ENCODE measurements at regions not wholly inside any gene's neighbourhood (a gene's known extent, or its start where the extent isn't known, plus 50 kb on each side); places are given as distances from the start of the nearest gene placed in this dataset.

- TF ChIP-seq ZFP69B (tag by site-specific recombination; IDR thresholded peaks at IDR 0.05), result no peak
- TF ChIP-seq ZNF704 (tag by site-specific recombination; IDR thresholded peaks at IDR 0.05), result no peak
- no peak for TF ChIP-seq REST (tag by site-specific recombination; IDR thresholded peaks at IDR 0.05)
- no peak for TF ChIP-seq ZNF830 (tag by site-specific recombination; IDR thresholded peaks at IDR 0.05; ENCODE audit: low read depth)
- no peak for TF ChIP-seq SCRT2 (tag by site-specific recombination; IDR thresholded peaks at IDR 0.05)
- TF ChIP-seq KLF16 (tag by site-specific recombination; IDR thresholded peaks at IDR 0.05), result no peak
- no peak for TF ChIP-seq PRDM4 (tag by site-specific recombination; IDR thresholded peaks at IDR 0.05)
Observed at GRCh38 chr13:22861958-22862466, 318.8 kb upstream of the SGCG start (continued).

GRCh38 chr13:22862478-22862877 is 318.3 kb upstream of the SGCG start:
- POLR2A ChIA-PET, result no interaction called here
- CTCF ChIA-PET, result no interaction called here
- TF ChIP-seq TRIM28 (IDR thresholded peaks at IDR 0.05; ENCODE audit: borderline replicate concordance, low read length), result no peak
- Histone ChIP-seq H3K27ac (ENCODE audit: extremely low read depth, low read depth, low read length) (no peak overlapping the region), H3K4me3 (ENCODE audit: low read depth, low read length) (no peak overlapping the region), H3K4me1 (ENCODE audit: control insufficient read depth, insufficient read depth, low read length) (no peaks in the 10 kb centered on the region), H3K9me3 (ENCODE audit: control insufficient read depth, insufficient read depth, low read depth, low read length) (no peaks in the 10 kb centered on the region), H3K36me3 (ENCODE audit: control insufficient read depth in 2 of 2, insufficient read depth in 1 of 2, low read length in 2 of 2) (no peaks in the 10 kb centered on the region)

GRCh38 chr13:22866221-22866620 is 314.6 kb upstream of the SGCG start:
- CTCF ChIA-PET, result interaction anchor here (0.6 kb wide), 1 partner anchor 24 kb away, joined by 3 read pairs; no protein-coding TSS in a partner anchor
- TF ChIP-seq MEIS1 (CRISPR knock-in tag; IDR thresholded peaks at IDR 0.05; ENCODE audit: borderline replicate concordance), result no peak
- no peak for TF ChIP-seq SP3 (tag by site-specific recombination; IDR thresholded peaks at IDR 0.05)
- no peak for TF ChIP-seq ZNF221 (tag by site-specific recombination; IDR thresholded peaks at IDR 0.05; ENCODE audit: borderline replicate concordance)
- TF ChIP-seq ZNF660 (tag by site-specific recombination; IDR thresholded peaks at IDR 0.05), result no peak
- no peak for TF ChIP-seq KLF17 (tag by site-specific recombination; IDR thresholded peaks at IDR 0.05)
- no peak for TF ChIP-seq HOXA7 (CRISPR knock-in tag; IDR thresholded peaks at IDR 0.05; ENCODE audit: borderline replicate concordance)
- no peak for TF ChIP-seq TSHZ1 (tag by site-specific recombination; IDR thresholded peaks at IDR 0.05; ENCODE audit: borderline replicate concordance)
- TF ChIP-seq ZNF266 (tag by site-specific recombination; IDR thresholded peaks at IDR 0.05; ENCODE audit: low read depth), result no peak
- TF ChIP-seq ZNF624 (tag by site-specific recombination; IDR thresholded peaks at IDR 0.05), result no peak
- no peak for TF ChIP-seq ZNF324 (tag by site-specific recombination; IDR thresholded peaks at IDR 0.05)
- TF ChIP-seq ZBTB17 (tag by site-specific recombination; IDR thresholded peaks at IDR 0.05), result no peak
- no peak for TF ChIP-seq SETDB1 (IDR thresholded peaks at IDR 0.05; ENCODE audit: insufficient read length, low read length)
- no peak for TF ChIP-seq ELK4 (IDR thresholded peaks at IDR 0.05; ENCODE audit: borderline replicate concordance, low read depth, low read length)

More at GRCh38 chr13:22866221-22866620, 314.6 kb upstream of the SGCG start:
- no peak overlapping the region for H3K4me3 ChIP-seq (ENCODE audit: low read depth, low read length)
- H3K36me3 ChIP-seq (ENCODE audit: control insufficient read depth in 2 of 2, insufficient read depth in 1 of 2, low read length in 2 of 2), result no peaks in the 10 kb centered on the region
- H3K27ac ChIP-seq (ENCODE audit: extremely low read depth, low read depth, low read length), result no peak overlapping the region
- H3K4me1 ChIP-seq (ENCODE audit: control insufficient read depth, insufficient read depth, low read length), result no peaks in the 10 kb centered on the region
- POLR2A ChIA-PET, result no interaction called here
- H3K9me3 ChIP-seq (ENCODE audit: control insufficient read depth, insufficient read depth, low read depth, low read length), result no peaks in the 10 kb centered on the region
